H9 (cell line): ENCODE measurements at regions not wholly inside any gene's neighbourhood (a gene's known extent, or its start where the extent isn't known, plus 50 kb on each side); places are given as distances from the start of the nearest gene placed in this dataset.

Experiments used
- DNase-seq: peaks from one replicate; pipeline ENCODE4 v3.0.0-alpha.2; 2017
- H2AFZ ChIP-seq: one replicate; pipeline ENCODE4 v1.6.1; 2013; ENCODE audit warnings: mild to moderate bottlenecking, low read length, control low read depth, moderate library complexity
- H2AK5ac ChIP-seq: 2 replicates; pipeline ENCODE4 v1.6.1; 2013; ENCODE audit warnings: low read length, control low read depth, mixed read lengths; ENCODE audit not compliant: insufficient read length
- H2BK120ac ChIP-seq: one replicate; pipeline ENCODE4 v1.6.1; 2013; ENCODE audit warnings: low read depth, mild to moderate bottlenecking, low read length, control low read depth, inconsistent platforms; ENCODE audit not compliant: poor library complexity, severe bottlenecking
- H2BK12ac ChIP-seq: 2 replicates; pipeline ENCODE4 v1.6.1; 2013; ENCODE audit warnings: low read length, control low read depth, mixed read lengths, low read depth; ENCODE audit not compliant: insufficient read length
- H2BK15ac ChIP-seq: 2 replicates; pipeline ENCODE4 v1.6.1; 2013; ENCODE audit warnings: low read depth, low read length, control low read depth
- H2BK20ac ChIP-seq: one replicate; pipeline ENCODE4 v1.6.1; 2013; ENCODE audit warnings: low read depth, mild to moderate bottlenecking, low read length, control low read depth, inconsistent platforms; ENCODE audit not compliant: poor library complexity, severe bottlenecking
- H2BK5ac ChIP-seq: 2 replicates; pipeline ENCODE4 v1.6.1; 2013; ENCODE audit warnings: low read length, control low read depth, mixed read lengths; ENCODE audit not compliant: insufficient read length
- H3K14ac ChIP-seq: 2 replicates; pipeline ENCODE4 v1.6.1; 2013; ENCODE audit warnings: low read length, control low read depth; ENCODE audit not compliant: insufficient read depth
- H3K18ac ChIP-seq: 2 replicates; pipeline ENCODE4 v1.6.1; 2013; ENCODE audit warnings: low read depth, mild to moderate bottlenecking, mixed read lengths, low read length, control low read depth; ENCODE audit not compliant: insufficient read length
- H3K23ac ChIP-seq: 2 replicates; pipeline ENCODE4 v1.6.1; 2013; ENCODE audit warnings: low read length, control low read depth, mixed read lengths, low read depth; ENCODE audit not compliant: insufficient read length
- H3K23me2 ChIP-seq: 2 replicates; pipeline ENCODE4 v1.6.1; 2013; ENCODE audit warnings: low read depth, mild to moderate bottlenecking, mixed read lengths, low read length, control low read depth; ENCODE audit not compliant: insufficient read length, poor library complexity, severe bottlenecking
- H3K27ac ChIP-seq: 2 replicates; pipeline ENCODE4 v1.5.1; 2013; ENCODE audit warnings: low read length, control low read depth, mixed read lengths, low read depth; ENCODE audit not compliant: insufficient read length
- H3K27me3 ChIP-seq: 2 replicates; pipeline ENCODE4 v1.6.1; 2013; ENCODE audit warnings: low read length, control low read depth, inconsistent platforms; ENCODE audit not compliant: insufficient read depth
- H3K4ac ChIP-seq: 2 replicates; pipeline ENCODE4 v1.6.1; 2013; ENCODE audit warnings: low read depth, mild to moderate bottlenecking, control low read depth, inconsistent platforms, low read length, moderate library complexity
- H3K4me1 ChIP-seq: 2 replicates; pipeline ENCODE4 v1.6.1; 2013; ENCODE audit warnings: low read length, control low read depth, inconsistent platforms; ENCODE audit not compliant: insufficient read depth
- H3K4me2 ChIP-seq: 2 replicates; pipeline ENCODE4 v1.6.1; 2013; ENCODE audit warnings: low read length, control low read depth, mixed read lengths; ENCODE audit not compliant: insufficient read length, insufficient read depth
- H3K56ac ChIP-seq: 2 replicates; pipeline ENCODE4 v1.6.1; 2013; ENCODE audit warnings: low read depth, mild to moderate bottlenecking, mixed read lengths, low read length, control low read depth; ENCODE audit not compliant: insufficient read length
- H3K79me1 ChIP-seq: 2 replicates; pipeline ENCODE4 v1.6.1; 2013; ENCODE audit warnings: low read depth, mild to moderate bottlenecking, moderate library complexity, low read length, control low read depth, inconsistent platforms; ENCODE audit not compliant: insufficient read depth, poor library complexity, severe bottlenecking
- H3K79me2 ChIP-seq: 2 replicates; pipeline ENCODE4 v1.6.1; 2013; ENCODE audit warnings: low read length, control low read depth, inconsistent platforms; ENCODE audit not compliant: insufficient read depth
- H3K9ac ChIP-seq: 2 replicates; pipeline ENCODE4 v1.6.1; 2013; ENCODE audit warnings: low read length, control low read depth, mixed read lengths; ENCODE audit not compliant: insufficient read length; ENCODE audit errors: extremely low read depth
- H3K9me3 ChIP-seq: one replicate; pipeline ENCODE4 v1.6.1; 2013; ENCODE audit warnings: low read depth, low read length, inconsistent platforms; ENCODE audit not compliant: control insufficient read depth
- H3T11ph ChIP-seq: one replicate; pipeline ENCODE4 v1.6.1; 2013; ENCODE audit warnings: mild to moderate bottlenecking, low read length, control low read depth, inconsistent platforms
- H4K20me1 ChIP-seq: one replicate; pipeline ENCODE4 v1.6.1; 2013; ENCODE audit not compliant: control insufficient read depth, insufficient read length, insufficient read depth
- H4K5ac ChIP-seq: 2 replicates; pipeline ENCODE4 v1.6.1; 2013; ENCODE audit warnings: low read depth, mild to moderate bottlenecking, mixed read lengths, low read length, control low read depth; ENCODE audit not compliant: insufficient read length
- H4K8ac ChIP-seq: replicated peaks from 2 replicates; pipeline ENCODE4 v1.6.1; 2013; ENCODE audit warnings: low read length, control low read depth, mixed read lengths, low read depth; ENCODE audit not compliant: insufficient read length
- H4K91ac ChIP-seq: 2 replicates; pipeline ENCODE4 v1.6.1; 2013; ENCODE audit warnings: low read depth, mild to moderate bottlenecking, moderate library complexity, mixed read lengths, low read length, control low read depth; ENCODE audit not compliant: insufficient read length
- H3K27ac Mint-ChIP-seq, 3 experiments: 2 replicates in 2 of 3; 3 replicates in 1 of 3; pipeline ENCODE4 v1.8.0; 2020 to 2021; ENCODE audit warnings: mixed read lengths in 3 of 3, mild to moderate bottlenecking in 1 of 3, moderate library complexity in 1 of 3
- H3K27me3 Mint-ChIP-seq: 2 replicates; pipeline ENCODE4 v1.8.0; 2021; ENCODE audit warnings: low read depth, mild to moderate bottlenecking, moderate library complexity, mixed read lengths
- H3K36me3 Mint-ChIP-seq, 3 experiments: 2 replicates in 2 of 3; 3 replicates in 1 of 3; pipeline ENCODE4 v1.8.0; 2020 to 2021; ENCODE audit warnings: low read depth in 3 of 3, mixed read lengths in 3 of 3; ENCODE audit not compliant: insufficient read depth in 1 of 3
- H3K4me1 Mint-ChIP-seq, 2 experiments: 2 replicates each; pipeline ENCODE4 v1.8.0; 2020; ENCODE audit warnings: mixed read lengths in 2 of 2
- H3K4me3 Mint-ChIP-seq, 2 experiments: 2 replicates in 1 of 2; 3 replicates in 1 of 2; pipeline ENCODE4 v1.8.0; 2020 to 2021; ENCODE audit warnings: mild to moderate bottlenecking in 2 of 2, mixed read lengths in 2 of 2, moderate library complexity in 1 of 2
- H3K9me3 Mint-ChIP-seq, 2 experiments: 2 replicates in 1 of 2; 3 replicates in 1 of 2; pipeline ENCODE4 v1.8.0; 2020; ENCODE audit warnings: mild to moderate bottlenecking in 2 of 2, mixed read lengths in 2 of 2, moderate library complexity in 1 of 2
- CTCF ChIP-seq: fragments of 200-600 bp; sonication (generic); conservative IDR thresholded peaks from 3 replicates; pipeline ENCODE4 v1.8.0; 2021; ENCODE audit warnings: antibody characterized with exemption, mild to moderate bottlenecking
- WGBS: extraction: QIAGEN DNeasy Blood & Tissue Kit; methylation state at CpG from one replicate; pipeline ENCODE4 v1.1.7; 2013; ENCODE audit warnings: missing lambda C conversion rate, low lambda C conversion rate, mixed read lengths; ENCODE audit not compliant: insufficient read length; ENCODE audit errors: extremely low coverage; 5-methylcytosine and 5-hydroxymethylcytosine counted together

- H3K27ac ChIP-seq: no peak overlapping the region
- no peak overlapping the region for H3K14ac ChIP-seq
- Mint-ChIP-seq H3K27ac (no peak overlapping the region), H3K4me3 (no peak overlapping the region), H3K36me3 (no peaks in the 10 kb centered on the region), H3K9me3 (peaks cover 0 to 3% of the 10 kb centered on the region in 2 experiments; a peak in 2 of 5 replicates), H3K27me3 (no peaks in the 10 kb centered on the region), H3K4me1 (no peaks in the 10 kb centered on the region)
- H3T11ph ChIP-seq: no peak overlapping the region
- no peak for DNase-seq
- no peak overlapping the region for H2BK20ac ChIP-seq
- H2BK15ac ChIP-seq: no peak overlapping the region
- H3K23me2 ChIP-seq: no peaks in the 10 kb centered on the region
- no peaks in the 10 kb centered on the region for H3K79me1 ChIP-seq
- no peak overlapping the region for H2BK12ac ChIP-seq
- H2BK5ac ChIP-seq: no peak overlapping the region
- no peak overlapping the region for H4K8ac ChIP-seq
- H3K4ac ChIP-seq: no peak overlapping the region
- no peak overlapping the region for H3K23ac ChIP-seq
- H3K27me3 ChIP-seq: no peaks in the 10 kb centered on the region
- no peak overlapping the region for H3K18ac ChIP-seq
- H3K4me1 ChIP-seq: no peaks in the 10 kb centered on the region
- no peaks in the 10 kb centered on the region for H3K9me3 ChIP-seq
- H3K56ac ChIP-seq: no peak overlapping the region
- no peak overlapping the region for H2AFZ ChIP-seq
- H3K9ac ChIP-seq: no peak overlapping the region
- no peak for TF ChIP-seq CTCF
- H2AK5ac ChIP-seq: no peak overlapping the region
- H2BK120ac ChIP-seq: no peak overlapping the region
- WGBS: no CpG with 5 or more reads among the region's 1 CpG
- no peak overlapping the region for H4K91ac ChIP-seq
- no peak overlapping the region for H4K5ac ChIP-seq
- H4K20me1 ChIP-seq: no peaks in the 10 kb centered on the region
- no peaks in the 10 kb centered on the region for H3K79me2 ChIP-seq
- no peak overlapping the region for H3K4me2 ChIP-seq
Measured at GRCh38 chr6:66340736-66341135, 633.7 kb upstream of the EYS start.
